GF-D8 (cell line): ENCODE measurements at regions not wholly inside any gene's neighbourhood (a gene's known extent, or its start where the extent isn't known, plus 50 kb on each side); places are given as distances from the start of the nearest gene placed in this dataset.
"Not testable (repeated sequence)": the region's sequence is repeated elsewhere in the genome, so short reads cannot be mapped to it uniquely, and the experiment has no call there.

Source experiments
- DNase-seq: peaks from one replicate; lab custom pipeline; 2025; lab: John Stamatoyannopoulos, UW

DNA sequence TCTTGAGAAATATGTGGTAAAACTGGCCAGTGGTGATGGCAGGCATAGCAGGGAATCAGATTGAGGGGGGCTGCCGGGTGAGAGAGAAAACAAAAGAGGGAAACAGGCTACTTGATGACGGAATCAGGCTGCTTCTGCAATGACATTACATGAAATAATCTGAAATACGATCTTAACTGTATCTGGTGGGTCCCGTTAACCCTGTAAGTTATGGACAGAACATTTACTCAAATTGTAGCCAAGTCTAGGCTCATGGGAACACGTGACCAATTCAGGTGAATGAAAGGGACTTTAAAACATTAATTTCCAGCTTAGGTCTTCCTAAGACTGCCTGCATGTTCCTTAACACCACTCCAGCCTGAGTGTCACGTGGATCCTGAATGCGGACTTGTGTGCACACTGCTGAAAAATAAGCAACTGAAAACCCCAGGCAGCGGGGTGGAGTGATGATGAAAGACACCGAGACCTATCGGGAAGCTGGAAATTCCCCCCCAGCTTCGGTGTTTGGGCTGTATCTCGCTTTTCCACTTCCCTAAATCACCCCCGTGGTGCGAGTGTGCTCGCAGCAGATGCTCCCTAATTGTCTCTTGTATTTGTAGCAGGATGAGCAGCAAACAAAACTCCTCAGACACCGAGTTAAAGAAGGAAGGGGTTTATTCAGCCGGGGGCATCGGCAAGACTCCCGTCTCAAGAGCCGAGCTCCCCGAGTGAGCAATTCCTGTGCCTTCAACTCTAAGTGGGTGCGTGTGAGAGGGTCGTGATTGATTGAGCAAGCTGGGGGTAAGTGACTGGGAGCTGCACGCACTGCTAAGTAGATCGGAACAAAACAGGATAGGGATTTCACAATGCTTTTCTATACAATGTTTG is 145.0 kb upstream of the GRK3 start:
- DNase-seq: peak; percentile 79

- not testable (repeated sequence) for DNase-seq
Measured at GRCh38 chr22:25420114-25420441, 144.4 kb upstream of the GRK3 start.

GRCh38 chr22:25420471-25420924 is 144.0 kb upstream of the GRK3 start:
- DNase-seq: peak; percentile 34

DNA sequence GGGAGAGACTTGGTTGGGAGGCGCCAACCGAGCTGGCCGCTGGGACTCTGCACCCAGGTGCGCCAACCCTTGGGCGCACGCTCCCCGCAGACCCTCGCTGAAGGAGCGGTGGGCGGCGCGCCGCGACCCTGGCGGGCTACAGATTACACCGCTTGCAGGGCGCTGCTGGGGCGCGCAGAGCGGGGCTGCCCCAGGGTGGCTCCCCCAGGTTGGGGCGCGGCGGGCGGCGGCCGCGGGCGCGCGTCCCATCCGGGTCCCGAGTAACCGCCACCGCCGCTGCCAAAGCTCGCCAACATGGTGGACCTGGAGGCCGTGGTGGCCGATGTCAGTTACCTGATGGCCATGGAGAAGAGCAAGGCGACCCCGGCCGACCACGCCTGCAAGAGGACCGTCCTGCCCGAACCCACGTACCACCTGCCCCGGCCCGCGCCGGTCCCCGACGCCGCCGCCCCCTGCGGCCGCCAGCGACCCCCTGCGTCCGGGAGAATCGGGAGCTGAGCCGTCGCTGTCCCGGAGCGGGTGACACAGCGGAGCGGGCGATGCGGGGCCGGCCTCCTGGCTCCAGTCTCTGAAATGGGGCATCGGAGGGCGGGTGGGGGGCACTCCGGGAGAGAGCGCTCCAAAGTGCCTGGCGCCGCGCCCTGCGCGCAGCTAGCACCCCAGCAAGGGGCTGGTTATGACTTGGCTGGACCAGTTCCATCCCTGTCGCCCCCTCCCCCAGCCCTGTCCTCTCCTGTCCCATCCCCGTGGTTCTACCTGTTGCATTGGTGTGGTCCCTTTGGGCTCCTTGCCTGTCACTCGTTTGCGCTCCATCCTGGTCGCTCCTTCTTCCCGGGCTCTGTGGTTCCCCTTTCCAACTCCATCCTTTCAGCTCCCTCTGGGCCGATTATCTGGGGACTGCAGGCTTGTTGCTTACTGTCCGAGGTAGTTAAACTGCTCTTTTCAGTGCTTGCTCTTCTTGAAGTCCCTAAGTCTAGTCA is 143.3 kb upstream of the GRK3 start:
- DNase-seq: no peak

- DNase-seq: not testable (repeated sequence)
Measured at GRCh38 chr22:25426530-25427308, 137.8 kb upstream of the GRK3 start.

DNA sequence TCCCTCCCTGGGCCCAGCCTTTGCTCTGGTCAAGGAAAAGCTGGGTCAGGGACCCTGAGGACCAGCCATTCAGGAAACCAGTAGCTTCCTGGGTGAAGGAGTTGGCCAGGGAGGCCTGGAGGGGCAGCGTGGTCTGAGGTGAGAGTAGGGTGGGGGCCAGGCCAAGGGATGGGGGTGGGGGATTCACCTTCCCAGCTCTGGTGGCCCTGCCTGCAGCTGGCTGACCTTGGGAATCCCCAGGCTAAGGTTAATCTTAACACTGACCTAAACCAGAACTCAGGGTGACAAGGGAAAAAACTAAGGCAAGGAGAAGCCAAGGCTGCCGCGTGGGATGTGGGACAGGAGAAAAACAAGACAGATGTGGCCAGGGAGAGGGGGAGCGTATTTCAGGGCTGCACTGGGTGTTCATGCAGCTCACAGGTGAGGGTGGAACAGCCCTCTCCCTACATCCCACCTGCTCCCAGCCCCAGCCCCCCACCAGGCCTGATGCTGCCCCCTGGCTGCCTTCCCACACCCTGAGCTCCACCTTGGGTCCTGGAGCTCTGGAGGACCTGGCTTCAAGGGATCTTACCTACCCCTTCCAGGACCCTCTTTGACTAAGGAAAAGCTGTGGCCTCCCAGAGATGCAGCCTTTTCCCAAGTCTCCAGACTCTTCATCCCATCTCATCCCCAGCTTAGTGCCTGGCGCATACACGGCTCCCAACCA is 132.7 kb upstream of the GRK3 start:
- DNase-seq: not testable (repeated sequence)

- not testable (repeated sequence) for DNase-seq
Measured at GRCh38 chr22:25433381-25433970, 131.0 kb upstream of the GRK3 start.

DNA sequence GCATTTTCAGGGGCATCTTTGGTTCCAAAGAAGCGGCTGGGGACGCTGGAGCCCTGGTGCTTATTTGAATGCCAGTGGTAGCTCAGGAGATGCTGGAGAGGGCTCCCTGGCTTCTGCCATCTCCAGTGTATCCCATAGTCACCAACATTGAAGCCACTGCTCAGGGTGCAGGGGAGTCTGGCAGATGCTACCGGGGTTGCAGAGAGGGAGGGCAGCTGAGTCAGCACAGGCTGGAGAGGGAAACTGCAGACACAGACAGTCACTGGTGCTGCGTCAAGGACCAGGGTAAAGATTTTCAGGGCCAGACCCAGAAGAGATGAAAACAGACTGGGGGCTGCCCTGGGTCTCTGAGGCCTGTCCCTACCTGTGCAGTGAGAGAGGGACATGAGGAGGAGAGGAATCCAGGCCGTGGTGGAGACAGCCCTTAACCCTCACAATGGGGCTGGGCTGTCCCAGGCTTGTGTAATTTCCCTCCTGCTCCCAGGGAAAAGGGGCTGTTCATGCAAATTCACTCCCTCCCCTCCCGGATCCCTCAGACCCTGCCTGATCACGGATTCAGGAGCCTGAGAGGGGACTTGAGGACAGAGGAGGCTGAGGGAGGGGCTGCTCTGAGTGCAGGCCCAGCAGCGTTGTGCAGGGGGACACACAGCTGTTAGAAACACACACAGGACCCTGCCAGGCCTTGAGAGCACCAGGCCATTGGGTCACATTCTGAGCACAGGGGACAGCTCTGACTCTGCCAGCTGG is 126.9 kb upstream of the GRK3 start:
- DNase-seq: no peak

DNA sequence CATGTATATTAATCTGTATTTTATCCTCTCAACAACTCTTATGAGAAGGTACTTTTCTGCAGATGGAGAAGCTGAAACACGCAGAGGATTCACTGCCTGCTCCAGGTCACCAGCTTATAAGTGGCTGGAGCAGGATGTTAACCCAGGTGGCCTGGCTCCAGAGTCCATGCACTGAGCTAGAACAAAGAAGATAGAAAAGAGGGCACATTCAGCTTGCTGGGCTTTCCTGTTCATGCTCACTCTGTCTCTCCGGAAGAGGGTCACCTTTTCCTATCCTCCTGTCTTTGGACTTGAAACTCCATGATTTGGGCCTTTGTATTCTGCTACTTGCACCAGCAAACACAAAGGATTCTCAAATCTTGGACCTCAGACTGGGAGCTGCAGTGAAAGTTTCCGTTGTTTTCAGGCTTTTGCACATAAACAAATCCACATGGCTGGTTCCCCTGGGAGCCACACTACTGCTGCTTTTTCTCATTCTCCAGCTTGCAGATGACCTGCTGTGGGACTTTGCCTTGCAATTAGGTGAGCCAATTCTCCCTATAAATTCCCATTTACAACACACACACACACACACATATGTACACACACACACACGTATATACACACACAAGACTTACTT is 117.3 kb upstream of the GRK3 start:
- DNase-seq: no peak

GRCh38 chr22:25447686-25448434 is 116.6 kb upstream of the GRK3 start:
- DNase-seq: peak; percentile 36

DNA sequence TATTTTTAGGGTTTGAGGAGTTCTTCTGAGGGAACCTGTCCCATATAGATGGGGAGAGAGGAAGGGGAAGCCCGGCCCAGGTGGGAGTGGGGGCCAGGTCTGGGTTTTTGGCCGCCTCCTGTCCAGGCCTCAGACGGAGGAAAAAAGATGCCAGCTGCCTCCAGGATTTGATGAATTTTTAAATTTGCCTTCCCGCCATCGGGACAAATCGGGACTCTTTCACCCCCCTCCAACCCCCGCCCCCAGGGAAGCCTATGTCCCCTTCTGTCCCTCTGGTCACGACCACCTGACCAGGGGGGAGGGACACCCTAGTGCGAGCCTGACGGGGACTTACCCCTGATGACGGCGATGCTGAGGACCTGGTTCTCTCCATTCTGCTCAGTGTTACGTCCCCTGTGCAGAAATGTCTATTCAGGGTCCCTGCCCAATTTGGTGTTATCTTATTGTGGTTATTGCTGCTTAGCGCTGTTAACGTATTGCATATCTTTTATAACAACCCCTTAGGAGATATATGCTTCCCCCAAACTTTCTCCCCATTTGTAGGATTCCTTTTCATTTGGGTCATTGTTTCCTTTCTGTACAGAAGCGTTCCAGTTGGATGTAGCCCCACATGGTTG is 115.9 kb upstream of the GRK3 start:
- DNase-seq: no peak

- DNase-seq: no peak
Measured at GRCh38 chr22:25449781-25450317, 114.6 kb upstream of the GRK3 start.

GRCh38 chr22:25451480-25452114 is 112.9 kb upstream of the GRK3 start:
- DNase-seq: no peak

- DNase-seq: no peak
Measured at GRCh38 chr22:25452116-25452700, 112.3 kb upstream of the GRK3 start.

DNA sequence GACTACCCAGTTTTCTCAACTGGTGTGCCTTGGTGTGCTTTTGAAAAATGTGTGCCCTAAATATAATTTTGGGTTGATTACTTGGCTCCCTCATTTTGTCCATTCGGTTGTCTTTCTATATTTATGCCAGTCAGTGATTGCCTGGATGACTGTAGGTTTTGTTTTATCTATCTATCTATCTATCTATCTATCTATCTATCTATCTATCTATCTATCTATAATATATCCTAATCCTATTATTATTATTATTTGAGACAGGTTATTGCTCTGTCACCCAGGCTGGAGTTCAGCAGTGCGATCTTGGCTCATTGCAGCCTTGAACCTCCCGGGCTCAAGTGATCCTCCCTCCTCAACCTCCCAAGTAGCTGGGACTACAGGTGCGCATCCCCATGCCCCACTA is 111.4 kb upstream of the GRK3 start:
- DNase-seq: no peak

GRCh38 chr22:25453557-25453956 is 110.9 kb upstream of the GRK3 start:
- DNase-seq: no peak

DNA sequence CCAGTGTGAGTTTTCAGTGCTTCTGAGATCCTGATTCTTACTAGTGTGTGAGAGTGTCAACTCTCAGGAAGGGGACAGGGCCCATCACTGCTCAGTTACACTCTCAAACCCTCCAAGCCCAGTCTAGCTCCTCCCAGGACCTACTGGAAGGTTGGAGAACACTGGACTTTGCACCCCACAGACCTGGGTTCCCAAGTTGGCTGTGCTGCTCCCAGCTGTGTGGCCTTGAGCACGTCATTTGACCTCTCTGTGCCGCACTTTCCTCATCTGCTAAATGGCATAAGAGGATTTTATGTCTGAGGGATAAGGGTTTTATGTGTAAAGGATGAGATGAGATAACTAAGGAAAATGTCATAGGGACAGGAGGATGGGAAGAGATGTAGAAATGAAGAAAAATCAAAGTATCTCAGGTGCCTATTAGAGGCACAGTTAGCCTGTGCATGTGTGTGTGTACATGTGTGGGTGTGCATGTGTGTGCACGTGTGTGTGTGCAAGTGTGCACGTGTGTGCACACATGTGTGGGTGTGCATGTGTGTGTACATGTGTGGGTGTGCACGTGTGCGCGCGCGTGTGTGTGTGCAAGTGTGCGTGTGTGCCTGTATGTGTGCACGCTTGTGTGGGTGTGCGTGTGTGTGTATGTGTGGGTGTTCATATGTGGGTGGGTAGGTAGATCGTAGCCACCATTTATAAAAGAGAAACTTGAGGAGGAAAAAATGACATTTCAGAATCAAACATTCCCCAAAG is 108.0 kb upstream of the GRK3 start:
- not testable (repeated sequence) for DNase-seq
